Lower leg skin (tissue), 3 donors: ENCODE measurements at regions not wholly inside any gene's neighbourhood (a gene's known extent, or its start where the extent isn't known, plus 50 kb on each side); places are given as distances from the start of the nearest gene placed in this dataset.

ENCODE experiments used
- CTCF ChIP-seq, 3 donors: fragments of 450-650 bp; IDR thresholded peaks; one replicate each; pipeline ENCODE4 v1.5.1; 2016; ENCODE audit warnings: antibody characterized with exemption in 3 of 3, mild to moderate bottlenecking in 3 of 3, moderate library complexity in 2 of 3
- POLR2A ChIP-seq, 2 donors: fragments of 450-650 bp; IDR thresholded peaks; one replicate each; pipeline ENCODE4 v1.6.1; 2016 to 2017; ENCODE audit warnings: antibody characterized with exemption in 2 of 2, mild to moderate bottlenecking in 1 of 2, moderate library complexity in 1 of 2

GRCh38 chr2:136236019-136236418 is 118.1 kb upstream of the CXCR4 start:
- TF ChIP-seq CTCF (IDR thresholded peaks at IDR 0.05) (no peak), POLR2A (IDR thresholded peaks at IDR 0.05) (no peak)
